Body of pancreas (tissue), 4 donors: ENCODE measurements at regions not wholly inside any gene's neighbourhood (a gene's known extent, or its start where the extent isn't known, plus 50 kb on each side); places are given as distances from the start of the nearest gene placed in this dataset.
"Not testable (repeated sequence)": the region's sequence is repeated elsewhere in the genome, so short reads cannot be mapped to it uniquely, and the experiment has no call there.

ENCODE experiments used
- CTCF ChIP-seq, 7 experiments: fragments of 450-650 bp in 4 of 7; fragments of 200-600 bp in 3 of 7; sonication (generic) in 3 of 7; IDR thresholded peaks; one replicate each; pipeline ENCODE4 v1.5.1; 2016 to 2019; ENCODE audit warnings: antibody characterized with exemption in 7 of 7
- POLR2A ChIP-seq, 3 donors: fragments of 450-650 bp; IDR thresholded peaks; one replicate each; pipeline ENCODE4 v1.6.1; 2016; ENCODE audit warnings: antibody characterized with exemption in 3 of 3, mild to moderate bottlenecking in 2 of 3

GRCh38 chr2:175410941-175411340 is 229.4 kb upstream of the ATP5MC3 start:
- not testable (repeated sequence) for TF ChIP-seq CTCF, POLR2A (IDR thresholded peaks at IDR 0.05)
